Spleen (tissue), 11 donors: ENCODE measurements at regions not wholly inside any gene's neighbourhood (a gene's known extent, or its start where the extent isn't known, plus 50 kb on each side); places are given as distances from the start of the nearest gene placed in this dataset.

Experiments
- DNase-seq: peaks from one replicate; pipeline ENCODE4 v3.0.0-alpha.2; 2020
- H3K27ac ChIP-seq, 8 donors: fragments of 200-600 bp; sonication (generic) in 7 of 8; 1 replicate in 4 of 8; 2 replicates in 4 of 8; pipeline versions ENCODE4 v1.5.0 to v1.8.0; 2016 to 2021; ENCODE audit warnings: inconsistent platforms in 4 of 8, mild to moderate bottlenecking in 4 of 8, moderate library complexity in 1 of 8
- H3K27me3 ChIP-seq, 7 donors: fragments of 200-600 bp; sonication (generic) in 6 of 7; replicated peaks in 1 of 7; 1 replicate in 4 of 7; 2 replicates in 3 of 7; pipeline versions ENCODE4 v1.5.0 to v1.8.0; 2016 to 2021; ENCODE audit warnings: inconsistent platforms in 3 of 7, mild to moderate bottlenecking in 1 of 7
- H3K36me3 ChIP-seq, 6 donors: fragments of 200-600 bp; sonication (generic) in 5 of 6; 1 replicate in 4 of 6; 2 replicates in 2 of 6; pipeline versions ENCODE4 v1.5.0 to v1.8.0; 2016 to 2021; ENCODE audit warnings: inconsistent platforms in 2 of 6
- H3K4me1 ChIP-seq, 6 donors: fragments of 200-600 bp; sonication (generic) in 5 of 6; 1 replicate in 3 of 6; 2 replicates in 3 of 6; pipeline versions ENCODE4 v1.5.0 to v1.8.0; 2016 to 2021; ENCODE audit warnings: inconsistent platforms in 3 of 6
- H3K4me3 ChIP-seq, 8 donors: fragments of 200-600 bp; sonication (generic) in 7 of 8; 1 replicate in 4 of 8; 2 replicates in 4 of 8; pipeline versions ENCODE4 v1.5.0 to v1.8.0; 2016 to 2021; ENCODE audit warnings: inconsistent platforms in 4 of 8, mild to moderate bottlenecking in 4 of 8, moderate library complexity in 2 of 8
- H3K9me3 ChIP-seq, 8 donors: fragments of 200-600 bp; sonication (generic) in 7 of 8; 1 replicate in 4 of 8; 2 replicates in 4 of 8; pipeline versions ENCODE4 v1.5.0 to v1.8.0; 2016 to 2021; ENCODE audit warnings: inconsistent platforms in 4 of 8
- CTCF ChIP-seq, 11 experiments: fragments of 200-600 bp in 7 of 11; fragments of 450-650 bp in 4 of 11; sonication (generic) in 4 of 11; IDR thresholded peaks in 8 of 11; conservative IDR thresholded peaks in 3 of 11; 1 replicate in 7 of 11; 2 replicates in 4 of 11; pipeline versions ENCODE4 v1.4.0 to v1.8.0; 2016 to 2021; ENCODE audit warnings: antibody characterized with exemption in 11 of 11, inconsistent platforms in 4 of 11, mild to moderate bottlenecking in 1 of 11
- POLR2A ChIP-seq, 3 donors: fragments of 450-650 bp; IDR thresholded peaks; one replicate each; pipeline ENCODE4 v1.5.1; 2017; ENCODE audit warnings: antibody characterized with exemption in 3 of 3, mild to moderate bottlenecking in 1 of 3
- POLR2AphosphoS5 ChIP-seq, 3 donors: sonication (generic); formaldehyde crosslinking; IDR thresholded peaks; one replicate each; pipeline ENCODE4 v1.5.1; 2017; ENCODE audit warnings: antibody characterized with exemption in 3 of 3
- WGBS, 5 donors: extraction: QIAGEN DNeasy Blood & Tissue Kit in 3 of 5; methylation state at CpG; one replicate each; pipeline versions ENCODE4 v1.1.5 to v1.1.7; 2013 to 2018; 5-methylcytosine and 5-hydroxymethylcytosine counted together
- intact Hi-C: fragments of 100-400 bp; cut with DNase I; formaldehyde crosslinking; loops from one replicate; pipeline ENCODE4 v1.15.0; 2023; ENCODE audit warnings: low total_unique reads
- donor health status: healthy with polysubstance abuse.
- donor health status: DM: no; HTN: no; CAD: no; lungs with moderate emphysema.
- donor health status: DM: no; HTN: no; CAD: no.
- donor health status: Bipolar disorder and iron deficiency.
- donor health status: healthy.
- donor health status: DM: no; HTN: no; CAD: no.
- donor health status: DM: yes; HTN: yes; CAD: no.

GRCh38 chr12:88420457-88420856, 159.8 kb downstream of the KITLG start:
- H3K36me3 ChIP-seq, result no peaks in the 10 kb centered on the region
- no peaks in the 10 kb centered on the region for H3K9me3 ChIP-seq
- no peak overlapping the region for H3K4me3 ChIP-seq
- H3K27me3 ChIP-seq, result no peaks in the 10 kb centered on the region
- no peaks in the 10 kb centered on the region for H3K4me1 ChIP-seq
- DNase-seq, result no peak
- intact Hi-C loops, result no loop called here
- H3K27ac ChIP-seq, result no peak overlapping the region
- TF ChIP-seq POLR2AphosphoS5 (IDR thresholded peaks at IDR 0.05) (no peak), CTCF (IDR thresholded peaks at IDR 0.05 in 8 of 11, conservative IDR thresholded peaks at IDR 0.05 in 3 of 11) (no peak), POLR2A (IDR thresholded peaks at IDR 0.05) (no peak)

- Histone ChIP-seq H3K27ac (no peak overlapping the region), H3K36me3 (no peaks in the 10 kb centered on the region), H3K4me1 (no peaks in the 10 kb centered on the region), H3K27me3 (no peaks in the 10 kb centered on the region), H3K9me3 (peaks cover 0 to 15% (median 9%) of the 10 kb centered on the region in 8 donors), H3K4me3 (no peak overlapping the region)
- TF ChIP-seq POLR2AphosphoS5 (IDR thresholded peaks at IDR 0.05) (no peak), POLR2A (IDR thresholded peaks at IDR 0.05) (no peak), CTCF (IDR thresholded peaks at IDR 0.05 in 8 of 11, conservative IDR thresholded peaks at IDR 0.05 in 3 of 11) (no peak)
- DNase-seq, result no peak
- WGBS, 5 donors, result 82 to 95% (median 90%) methylated on average over 5 of the region's 5 CpGs
- intact Hi-C loops, result no loop called here
These were observed 155.2 kb downstream of the KITLG start for GRCh38 chr12:88424791-88425730.

GRCh38 chr12:88428350-88428749, 151.9 kb downstream of the KITLG start:
- no peaks in the 10 kb centered on the region for H3K36me3 ChIP-seq
- TF ChIP-seq POLR2AphosphoS5 (IDR thresholded peaks at IDR 0.05) (no peak), POLR2A (IDR thresholded peaks at IDR 0.05) (no peak), CTCF (IDR thresholded peaks at IDR 0.05 in 8 of 11, conservative IDR thresholded peaks at IDR 0.05 in 3 of 11) (no peak)
- intact Hi-C loops, result no loop called here
- H3K27me3 ChIP-seq, result no peaks in the 10 kb centered on the region
- H3K4me1 ChIP-seq, result peaks cover 0 to 5% (median 0%) of the 10 kb centered on the region in 6 donors
- no peak overlapping the region for H3K4me3 ChIP-seq
- peaks cover 0 to 15% (median 9%) of the 10 kb centered on the region in 8 donors for H3K9me3 ChIP-seq
- WGBS, 5 donors, result 94 to 100% (median 96%) methylated on average over 1 of the region's 1 CpG
- H3K27ac ChIP-seq, result no peak overlapping the region
- DNase-seq, result no peak

- TF ChIP-seq POLR2AphosphoS5 (IDR thresholded peaks at IDR 0.05), result no peak
- no peak for TF ChIP-seq CTCF (IDR thresholded peaks at IDR 0.05 in 8 of 11, conservative IDR thresholded peaks at IDR 0.05 in 3 of 11)
- TF ChIP-seq POLR2A (IDR thresholded peaks at IDR 0.05), result no peak
- Histone ChIP-seq H3K4me3 (no peak overlapping the region), H3K27me3 (no peaks in the 10 kb centered on the region), H3K4me1 (peaks cover 0 to 13% (median 0%) of the 10 kb centered on the region in 6 donors), H3K27ac (no peak overlapping the region), H3K9me3 (peaks cover 0 to 15% (median 9%) of the 10 kb centered on the region in 8 donors), H3K36me3 (no peaks in the 10 kb centered on the region)
- no peak for DNase-seq
- WGBS, 5 donors, result 86 to 97% (median 95%) methylated on average over 4 of the region's 4 CpGs
- intact Hi-C loops, result no loop called here
These were observed 149.0 kb downstream of the KITLG start for GRCh38 chr12:88431246-88431645.
